SK-N-MC (cell line): ENCODE measurements at regions not wholly inside any gene's neighbourhood (a gene's known extent, or its start where the extent isn't known, plus 50 kb on each side); places are given as distances from the start of the nearest gene placed in this dataset.

ENCODE experiments used
- EZH2 ChIP-seq: fragments of 200-600 bp; sonication (generic); IDR thresholded peaks from one replicate; pipeline ENCODE4 v1.6.1; 2017; ENCODE audit warnings: antibody characterized with exemption
- POLR2AphosphoS5 ChIP-seq: IDR thresholded peaks from 2 replicates; pipeline ENCODE4 v1.6.1; 2012; ENCODE audit warnings: mild to moderate bottlenecking, low read depth, low read length, borderline replicate concordance

DNA sequence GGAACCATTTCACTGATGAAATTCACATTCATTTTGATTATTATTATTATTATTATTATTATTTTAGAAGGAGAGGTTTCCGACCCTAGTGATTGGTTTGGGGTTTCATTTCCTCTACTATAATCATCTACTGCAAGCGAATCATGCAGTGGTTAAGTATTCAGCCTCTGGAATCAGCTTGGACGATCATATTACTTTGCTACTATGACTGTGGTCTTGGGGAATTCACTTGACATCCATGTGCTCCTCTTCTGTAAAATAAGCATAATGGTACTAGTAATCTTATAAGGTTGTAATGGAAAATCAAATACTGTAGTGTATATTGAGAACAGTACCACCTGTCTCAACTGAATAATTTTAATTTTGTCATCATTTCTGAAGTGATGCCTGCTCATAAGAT, 132.1 kb upstream of the SLC4A4 start:
- TF ChIP-seq POLR2AphosphoS5 (no peak), EZH2 (no peak)
